Ishikawa (cell line): ENCODE measurements at regions not wholly inside any gene's neighbourhood (a gene's known extent, or its start where the extent isn't known, plus 50 kb on each side); places are given as distances from the start of the nearest gene placed in this dataset.

Source experiments
- CEBPB ChIP-seq: IDR thresholded peaks from 2 replicates; pipeline ENCODE4 v1.6.1; 2012
- EP300 ChIP-seq: IDR thresholded peaks from 2 replicates; pipeline ENCODE4 v1.6.1; 2012; ENCODE audit warnings: borderline replicate concordance
- MAX ChIP-seq: IDR thresholded peaks from 2 replicates; pipeline ENCODE4 v1.6.1; 2012
- RAD21 ChIP-seq: IDR thresholded peaks from 2 replicates; pipeline ENCODE4 v1.6.1; 2012; ENCODE audit warnings: low read depth
- TAF1 ChIP-seq: IDR thresholded peaks from 2 replicates; pipeline ENCODE4 v1.6.1; 2012; ENCODE audit warnings: low read depth, mild to moderate bottlenecking
- TEAD4 ChIP-seq: IDR thresholded peaks from 2 replicates; pipeline ENCODE4 v1.6.1; 2012
- YY1 ChIP-seq: IDR thresholded peaks from 2 replicates; pipeline ENCODE4 v1.6.1; 2012; ENCODE audit warnings: low read depth

DNA sequence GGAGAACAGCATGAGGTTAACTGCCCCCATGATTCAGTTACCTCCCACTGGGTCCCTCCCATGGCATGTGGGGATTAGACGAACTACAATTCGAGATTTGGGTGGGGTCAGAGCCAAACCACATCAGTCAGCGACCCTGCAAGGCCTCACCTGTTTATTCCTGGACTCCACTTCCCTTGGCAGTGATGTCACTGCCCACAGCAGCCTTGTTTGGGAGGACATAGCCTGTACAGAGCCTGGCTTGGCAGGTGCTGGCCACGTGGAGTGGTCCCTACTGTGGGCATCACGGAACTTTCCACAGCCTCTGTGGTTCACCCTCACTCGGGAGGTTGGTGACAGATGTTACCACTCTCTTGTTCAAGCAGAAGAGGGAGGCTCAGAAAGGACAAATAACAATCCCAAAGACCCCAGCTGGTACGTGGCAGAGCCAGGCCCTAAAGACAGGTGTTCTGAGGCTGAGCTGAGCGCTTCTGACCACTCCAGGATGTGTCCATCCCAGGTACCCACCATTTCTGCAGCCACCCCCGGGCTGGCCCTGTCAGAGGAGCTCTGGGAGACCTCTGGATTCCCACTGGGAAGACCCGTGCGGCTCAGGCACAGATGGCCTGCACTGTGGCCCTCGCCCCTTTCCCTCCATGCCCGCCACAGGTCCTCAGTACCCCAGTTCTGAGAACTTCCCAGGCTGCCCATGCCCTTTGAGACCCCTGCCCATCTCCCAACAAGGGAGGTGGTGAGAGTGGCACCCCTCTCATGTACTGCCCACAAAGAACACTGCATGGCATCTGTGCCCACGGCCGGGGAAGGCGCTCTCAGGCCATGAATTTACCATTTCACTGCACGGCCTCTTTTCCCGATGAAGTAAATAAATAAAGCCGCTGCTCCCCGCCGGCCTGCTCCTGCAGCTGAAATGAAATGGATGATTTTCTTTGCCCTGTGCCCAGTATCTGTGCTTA, 605.8 kb downstream of the TBC1D22A start:
- no peak for TF ChIP-seq EP300
- TF ChIP-seq MAX = no peak
- no peak for TF ChIP-seq TEAD4
- no peak for TF ChIP-seq RAD21
- no peak for TF ChIP-seq CEBPB
- no peak for TF ChIP-seq YY1
- TF ChIP-seq TAF1 = no peak
